A549 (cell line): ENCODE measurements at regions not wholly inside any gene's neighbourhood (a gene's known extent, or its start where the extent isn't known, plus 50 kb on each side); places are given as distances from the start of the nearest gene placed in this dataset.

Source experiments
- ATAC-seq, 2 experiments: fragments of 200-7000 bp in 1 of 2; fragments of >200 bp in 1 of 2; cut with Nextera tagmentation in 1 of 2; cut with Tn5 transposase in 1 of 2; 3 replicates each; pipeline versions ENCODE4 v1.8.0 to v1.9.1; 2018 to 2020; ENCODE audit warnings: mild to moderate bottlenecking in 1 of 2, moderate library complexity in 1 of 2
- CTCF ChIA-PET: fragments of 300-600 bp; sonication (Branson Sonifier 250); formaldehyde crosslinking; extraction: SDS; loops from one replicate; lab custom pipeline; 2021; ENCODE audit warnings: antibody characterized with exemption, inconsistent platforms; lab: Yijun Ruan, JAX
- POLR2A ChIA-PET: fragments of 350-600 bp; formaldehyde crosslinking; extraction: SDS; loops from one replicate; lab custom pipeline; 2021; ENCODE audit warnings: antibody characterized with exemption, inconsistent platforms; lab: Yijun Ruan, JAX
- DNase-seq, 2 experiments: peaks; one replicate each; pipeline versions ENCODE4 v3.0.0 to v3.0.0-alpha.2; 2011 to 2016; ENCODE audit warnings: low read depth in 1 of 2, low spot score in 1 of 2
- FAIRE-seq: peaks from 2 replicates; lab custom pipeline; 2011; peaks lifted over from hg19 to GRCh38; lab: Jason Lieb, UNC
- H3K27ac ChIP-seq, 2 experiments: fragments of >200 bp; sonication (Bioruptor Twin); formaldehyde crosslinking; 3 replicates each; pipeline ENCODE4 v1.5.1; 2016 to 2017
- H3K4me1 ChIP-seq: fragments of >200 bp; sonication (Bioruptor Twin); formaldehyde crosslinking; 3 replicates; pipeline ENCODE4 v1.6.1; 2016
- H3K4me2 ChIP-seq: fragments of >200 bp; sonication (Bioruptor Twin); formaldehyde crosslinking; 3 replicates; pipeline ENCODE4 v1.6.1; 2016
- H3K4me3 ChIP-seq: fragments of >200 bp; sonication (Bioruptor Twin); formaldehyde crosslinking; 3 replicates; pipeline ENCODE4 v1.5.1; 2016
- H3K9me3 ChIP-seq: fragments of >200 bp; sonication (Bioruptor Twin); formaldehyde crosslinking; 3 replicates; pipeline ENCODE4 v1.6.1; 2016
- ATOH8 ChIP-seq: fragments of 250-450 bp; sonication (Bioruptor Pico); IDR thresholded peaks from 2 replicates; pipeline ENCODE4 v1.5.0; 2020; ENCODE audit warnings: low read depth, mild to moderate bottlenecking, moderate library complexity
- BHLHE40 ChIP-seq: IDR thresholded peaks from 2 replicates; pipeline ENCODE4 v1.6.1; 2012; ENCODE audit warnings: low read depth, low read length, inconsistent platforms
- CBX2 ChIP-seq: fragments of 200-600 bp; sonication (generic); IDR thresholded peaks from 2 replicates; pipeline ENCODE4 v1.6.1; 2016; ENCODE audit warnings: low read depth, mild to moderate bottlenecking, borderline replicate concordance
- CBX8 ChIP-seq: fragments of 200-600 bp; sonication (generic); IDR thresholded peaks from 2 replicates; pipeline ENCODE4 v1.6.1; 2016
- CHD4 ChIP-seq: fragments of 200-600 bp; sonication (generic); IDR thresholded peaks from 2 replicates; pipeline ENCODE4 v1.6.1; 2016; ENCODE audit warnings: antibody characterized with exemption, mild to moderate bottlenecking, borderline replicate concordance
- CTCF ChIP-seq: fragments of >200 bp; sonication (Bioruptor Twin); formaldehyde crosslinking; IDR thresholded peaks from 3 replicates; pipeline ENCODE4 v1.5.1; 2016
- EHMT2 ChIP-seq: fragments of 200-600 bp; sonication (generic); IDR thresholded peaks from 2 replicates; pipeline ENCODE4 v1.6.1; 2016; ENCODE audit warnings: antibody characterized with exemption, low read depth, mild to moderate bottlenecking, moderate library complexity
- ELK1 ChIP-seq: fragments of 150-350 bp; IDR thresholded peaks from 2 replicates; pipeline ENCODE4 v1.6.1; 2014; ENCODE audit warnings: low read depth, mild to moderate bottlenecking, low read length
- EP300 ChIP-seq, 2 experiments: fragments of >200 bp; sonication (Bioruptor Twin); formaldehyde crosslinking; IDR thresholded peaks; 2 replicates in 1 of 2; 3 replicates in 1 of 2; pipeline ENCODE4 v1.6.1; 2016 to 2017
- FOSL2 ChIP-seq, 2 experiments: fragments of 450-650 bp in 1 of 2; fragments of >200 bp in 1 of 2; sonication (Bioruptor Twin) in 1 of 2; formaldehyde crosslinking; IDR thresholded peaks; 2 replicates each; pipeline versions ENCODE4 v1.5.0 to v1.6.1; 2016 to 2020; ENCODE audit warnings: mild to moderate bottlenecking in 1 of 2, moderate library complexity in 1 of 2
- HOXB5 ChIP-seq: fragments of 250-450 bp; sonication (Bioruptor Pico); IDR thresholded peaks from 2 replicates; pipeline ENCODE4 v1.5.0; 2020; ENCODE audit warnings: mild to moderate bottlenecking, moderate library complexity
- JUNB ChIP-seq: fragments of >200 bp; sonication (Bioruptor Twin); formaldehyde crosslinking; IDR thresholded peaks from 2 replicates; pipeline ENCODE4 v1.6.1; 2016
- MAFK ChIP-seq: fragments of 450-650 bp; IDR thresholded peaks from 2 replicates; pipeline ENCODE4 v1.6.1; 2014; ENCODE audit not compliant: partially characterized antibody
- MAX ChIP-seq: IDR thresholded peaks from 2 replicates; pipeline ENCODE4 v1.6.1; 2012
- POLR2A ChIP-seq: IDR thresholded peaks from 2 replicates; pipeline ENCODE4 v1.6.1; 2012; ENCODE audit warnings: mild to moderate bottlenecking, low read length
- TFCP2L1 ChIP-seq: fragments of 250-450 bp; sonication (Bioruptor Pico); IDR thresholded peaks from 2 replicates; pipeline ENCODE4 v1.5.0; 2021; ENCODE audit warnings: mild to moderate bottlenecking
- TP53 ChIP-seq: fragments of 250-450 bp; sonication (Bioruptor Pico); IDR thresholded peaks from 2 replicates; pipeline ENCODE4 v1.5.0; 2021; ENCODE audit warnings: mild to moderate bottlenecking, moderate library complexity
- ZFP36 ChIP-seq: fragments of 450-650 bp; IDR thresholded peaks from 2 replicates; pipeline ENCODE4 v1.6.1; 2014; ENCODE audit warnings: borderline replicate concordance; ENCODE audit not compliant: partially characterized antibody
- WGBS: methylation state at CpG from one replicate; pipeline ENCODE4 v1.1.6; 2017; ENCODE audit errors: missing lambda C conversion rate; 5-methylcytosine and 5-hydroxymethylcytosine counted together

GRCh38 chr17:5874486-5874885, 195.7 kb upstream of the WSCD1 start:
- FAIRE-seq = no peak
- CTCF ChIA-PET = no interaction called here
- Histone ChIP-seq H3K4me3 (no peak overlapping the region), H3K4me1 (no peaks in the 10 kb centered on the region), H3K27ac (no peak overlapping the region), H3K4me2 (no peak overlapping the region), H3K9me3 (no peaks in the 10 kb centered on the region)
- no peak for DNase-seq
- TF ChIP-seq CBX8 (no peak), ELK1 (no peak), MAX (no peak), CTCF (no peak), JUNB (no peak), MAFK (no peak), HOXB5 (CRISPR knock-in tag) (no peak), ATOH8 (CRISPR knock-in tag) (no peak), CHD4 (no peak), EP300 (IDR thresholded peaks at IDR 0.05) (no peak), EHMT2 (no peak)
- 41% methylated on average over 6 of the region's 6 CpGs for WGBS
- POLR2A ChIA-PET = no interaction called here
- ATAC-seq = no peak

- H3K4me2 ChIP-seq = no peak overlapping the region
- no peak overlapping the region for H3K27ac ChIP-seq
- CTCF ChIA-PET = interaction anchor here (1.5 kb wide), 1 partner anchor 9 kb away, joined by 5 read pairs; no protein-coding TSS in a partner anchor
- FAIRE-seq (no peak), ATAC-seq (no peak), DNase-seq (no peak)
- POLR2A ChIA-PET = no interaction called here
- TF ChIP-seq CBX2 (no peak), ZFP36 (peak; percentile 69), CHD4 (no peak)
- no peaks in the 10 kb centered on the region for H3K9me3 ChIP-seq
- WGBS = 30% methylated on average over 1 of the region's 1 CpG
- no peak overlapping the region for H3K4me3 ChIP-seq
- no peaks in the 10 kb centered on the region for H3K4me1 ChIP-seq
Observed at GRCh38 chr17:5877366-5877765, 192.8 kb upstream of the WSCD1 start.

- no peak overlapping the region for H3K4me3 ChIP-seq
- no peaks in the 10 kb centered on the region for H3K9me3 ChIP-seq
- FAIRE-seq (no peak), ATAC-seq (no peak), DNase-seq (no peak)
- WGBS = 53% methylated on average over 10 of the region's 10 CpGs
- no peaks in the 10 kb centered on the region for H3K4me1 ChIP-seq
- ChIA-PET POLR2A (no interaction called here), CTCF (interaction anchor here (1.5 kb wide), 1 partner anchor 9 kb away, joined by 5 read pairs; no protein-coding TSS in a partner anchor)
- no peak overlapping the region for H3K27ac ChIP-seq
- no peak overlapping the region for H3K4me2 ChIP-seq
- TF ChIP-seq BHLHE40 (no peak), FOSL2 (IDR thresholded peaks at IDR 0.05) (no peak), FOSL2 (CRISPR knock-in tag; IDR thresholded peaks at IDR 0.05) (no peak), TP53 (CRISPR knock-in tag) (no peak), ZFP36 (no peak), TFCP2L1 (CRISPR knock-in tag) (no peak), POLR2A (no peak)
Observed at GRCh38 chr17:5877948-5878347, 192.2 kb upstream of the WSCD1 start.
